GM19239 (cell line): ENCODE measurements at regions not wholly inside any gene's neighbourhood (a gene's known extent, or its start where the extent isn't known, plus 50 kb on each side); places are given as distances from the start of the nearest gene placed in this dataset.
"Not testable (repeated sequence)": the region's sequence is repeated elsewhere in the genome, so short reads cannot be mapped to it uniquely, and the experiment has no call there.

Source experiments
- DNase-seq: peaks from one replicate; pipeline ENCODE4 v3.0.0; 2011; ENCODE audit warnings: low spot score; ENCODE audit not compliant: insufficient read length
- FAIRE-seq: peaks from 2 replicates; lab custom pipeline; 2011; peaks lifted over from hg19 to GRCh38; lab: Jason Lieb, UNC

DNA sequence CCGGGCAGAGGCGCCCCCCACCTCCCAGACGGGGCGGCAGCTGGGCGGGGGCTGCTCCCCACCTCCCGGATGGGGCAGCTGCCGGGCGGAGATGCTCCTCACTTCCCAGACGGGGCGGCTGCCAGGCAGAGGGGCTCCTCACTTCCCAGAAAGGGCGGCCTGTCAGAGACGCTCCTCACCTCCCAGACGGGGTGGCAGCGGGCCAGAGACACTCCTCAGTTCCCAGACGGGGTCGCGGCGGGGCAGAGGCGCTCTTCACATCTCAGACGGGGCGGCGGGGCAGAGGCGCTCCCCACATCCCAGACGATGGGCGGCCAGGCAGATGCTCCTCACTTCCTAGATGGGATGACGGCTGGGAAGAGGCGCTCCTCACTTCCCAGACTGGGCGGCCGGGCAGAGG lies 1337.9 kb downstream of the BRINP3 start:
- FAIRE-seq, DNase-seq: not testable (repeated sequence)

DNA sequence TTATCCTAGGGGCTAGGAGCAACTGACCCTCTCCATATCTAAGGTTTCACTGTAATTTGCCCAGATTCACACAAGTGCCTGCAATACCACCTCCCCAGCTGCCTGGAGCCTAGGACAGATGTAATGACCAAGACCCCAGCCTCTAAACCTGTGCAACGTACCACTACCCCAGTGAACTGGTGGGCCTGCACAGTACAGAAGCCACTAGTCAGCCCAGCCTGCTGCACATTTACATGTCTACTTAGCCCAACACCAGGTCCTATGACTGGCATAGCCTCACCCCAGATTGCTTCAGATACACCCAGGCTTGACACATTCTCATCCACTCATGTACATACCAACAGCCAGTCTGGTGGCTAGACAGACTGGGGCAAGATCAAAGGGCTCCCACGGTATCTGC lies 1336.6 kb downstream of the BRINP3 start:
- FAIRE-seq (no peak), DNase-seq (no peak)

DNA sequence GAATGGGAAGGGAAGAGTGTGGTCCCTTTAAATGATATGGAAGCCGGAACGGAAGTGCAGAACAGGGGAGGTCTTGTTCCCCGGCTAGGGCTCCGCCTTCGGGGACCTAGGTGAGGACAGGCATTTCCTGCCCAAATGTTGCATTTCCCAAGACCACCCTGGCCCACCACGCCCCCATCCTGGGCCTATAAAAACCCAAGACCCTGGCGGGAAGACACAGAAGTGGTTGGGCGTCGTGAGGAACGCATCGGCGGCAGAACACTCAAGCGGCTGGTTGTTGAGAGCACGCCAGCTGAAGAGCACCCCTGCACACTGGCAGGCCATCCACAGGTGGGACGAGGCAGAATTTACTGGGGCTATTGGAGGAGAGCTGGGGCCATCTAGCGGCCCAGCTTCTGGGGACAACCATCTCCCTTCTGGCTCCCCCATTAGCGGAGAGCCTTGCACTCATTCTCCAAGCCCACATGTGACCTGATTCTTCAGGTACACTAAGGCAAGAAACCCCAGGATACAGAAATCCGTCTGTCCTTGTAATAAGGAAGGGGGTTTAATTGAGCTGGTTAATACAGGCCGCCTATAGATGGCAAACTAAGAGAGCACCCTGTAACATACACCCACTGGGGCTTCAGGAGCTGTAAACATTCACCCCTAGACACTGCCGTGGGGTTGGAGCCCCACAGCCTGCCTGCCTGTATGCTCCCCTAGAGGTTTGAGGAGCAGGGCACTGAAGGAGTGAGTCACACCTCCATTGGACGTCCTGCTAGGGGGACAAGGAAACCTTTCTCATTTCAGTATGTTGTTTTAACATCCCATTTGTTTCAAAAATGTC lies 1327.9 kb downstream of the BRINP3 start:
- no peak for FAIRE-seq
- no peak for DNase-seq

DNA sequence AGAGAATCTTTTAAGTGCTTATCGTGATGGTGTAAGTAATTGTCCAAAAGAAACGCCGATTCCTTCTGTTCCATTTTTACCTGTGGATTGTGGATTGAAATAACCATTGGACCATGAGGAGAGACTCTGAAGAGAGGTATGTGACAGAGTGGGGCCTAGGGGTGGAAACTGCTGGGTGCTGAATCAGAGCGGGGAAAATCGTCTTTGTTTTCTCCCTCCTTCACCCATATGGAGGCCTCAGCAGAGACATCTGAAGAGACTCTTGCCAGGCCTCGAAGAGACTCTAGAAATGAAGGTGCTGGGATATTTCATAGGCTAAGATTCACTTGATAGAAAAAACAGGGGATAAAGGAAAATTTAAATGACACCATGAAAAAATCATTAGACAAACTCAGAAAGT lies 1327.0 kb downstream of the BRINP3 start:
- FAIRE-seq (no peak), DNase-seq (no peak)

DNA sequence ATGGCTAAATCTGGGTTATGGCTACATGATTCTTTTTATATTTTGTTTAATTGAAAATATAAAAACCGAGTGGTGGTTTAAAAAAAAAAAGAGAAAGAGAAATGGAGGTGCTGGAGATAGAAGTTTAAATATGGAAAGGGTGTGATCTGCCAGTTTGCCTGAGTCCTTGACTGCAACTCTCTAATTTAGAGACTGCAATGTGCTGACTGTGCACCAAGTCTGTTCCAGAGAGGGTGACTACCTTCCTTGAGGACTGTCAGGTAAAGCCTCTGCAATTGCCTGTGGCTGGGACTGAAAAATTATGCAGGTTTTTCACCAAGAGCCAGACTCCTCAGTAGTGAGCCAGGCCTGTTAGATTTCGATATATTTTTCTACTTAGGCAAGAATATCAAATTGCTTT lies 1326.3 kb downstream of the BRINP3 start:
- DNase-seq: no peak
- FAIRE-seq: no peak

DNA sequence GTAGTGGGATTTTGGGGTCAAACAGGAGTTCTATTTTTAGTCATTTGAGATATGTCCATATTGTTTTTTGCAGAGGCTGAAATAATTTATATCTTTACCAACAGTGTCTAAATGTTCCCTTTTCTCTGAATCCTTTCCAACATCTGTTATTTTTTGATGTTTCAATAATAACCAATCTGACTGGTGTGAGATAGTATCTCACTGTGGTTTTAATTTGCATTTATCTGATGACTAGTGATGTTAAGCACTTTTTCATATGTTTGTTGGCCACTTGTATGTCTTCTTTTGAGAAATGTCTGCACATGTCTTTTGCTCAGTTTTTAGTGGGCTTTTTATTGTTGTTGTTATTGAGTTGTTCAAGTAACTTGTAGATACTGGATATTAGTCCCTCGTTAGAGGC lies 1325.0 kb downstream of the BRINP3 start:
- FAIRE-seq (no peak), DNase-seq (no peak)

DNA sequence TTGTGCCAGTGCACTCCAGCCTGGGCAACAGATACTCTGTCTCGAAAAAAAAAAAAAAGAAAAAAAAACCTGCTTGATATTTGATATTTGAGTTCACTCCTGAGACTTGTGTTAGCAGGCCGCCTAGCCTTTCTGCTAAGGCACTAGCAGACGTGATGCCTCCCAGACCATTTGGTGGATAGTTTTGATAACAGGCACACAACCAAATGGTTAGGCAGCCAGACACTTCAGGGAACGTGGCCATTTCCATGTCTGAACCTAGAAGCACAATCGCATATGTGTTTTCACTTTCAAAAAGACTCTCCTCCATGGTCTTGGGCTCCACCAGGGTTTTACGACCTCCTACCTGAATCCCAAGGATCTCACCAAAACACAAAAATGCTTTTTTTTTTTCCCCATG lies 1319.5 kb downstream of the BRINP3 start:
- no peak for DNase-seq
- FAIRE-seq: no peak

DNA sequence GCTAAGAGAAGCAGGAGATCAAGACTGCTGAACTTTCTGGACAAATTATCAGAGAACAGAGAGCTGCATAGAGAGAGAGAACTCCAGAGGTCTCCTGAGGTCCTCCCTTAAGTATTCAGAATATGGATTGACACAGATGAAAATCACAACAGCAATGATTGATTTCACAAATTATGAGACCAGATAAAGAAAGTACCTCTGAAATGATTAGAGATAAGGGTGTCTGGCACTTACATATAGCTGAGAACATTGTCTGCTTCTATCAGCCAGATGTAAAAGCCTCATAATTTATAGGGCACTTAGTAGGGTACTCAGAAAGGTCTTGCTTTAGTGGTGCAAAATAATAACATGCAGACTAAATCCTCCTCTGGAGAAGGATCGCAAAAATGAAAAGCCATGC lies 1301.8 kb downstream of the BRINP3 start:
- FAIRE-seq: no peak

DNA sequence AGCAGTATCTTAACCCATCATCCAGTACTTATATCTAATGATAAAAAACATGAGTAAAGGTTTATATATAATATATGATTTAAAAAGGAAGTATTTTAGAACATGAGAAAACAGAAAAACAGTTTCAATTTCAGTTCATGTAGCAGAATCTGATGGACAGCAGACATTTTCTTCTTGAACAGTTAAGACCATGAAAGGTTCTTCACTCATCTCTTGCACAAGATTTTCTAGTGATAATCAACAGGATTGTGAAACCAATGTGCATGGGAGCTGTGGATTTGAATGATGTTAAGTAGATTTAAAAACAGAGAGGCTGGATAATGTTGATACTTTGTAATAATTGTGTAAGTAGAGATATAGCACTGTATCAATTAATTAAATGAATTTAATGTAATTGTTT lies 1297.6 kb downstream of the BRINP3 start:
- FAIRE-seq (no peak), DNase-seq (no peak)

More for the DNA sequence above, 1301.8 kb downstream of the BRINP3 start:
- no peak for DNase-seq

DNA sequence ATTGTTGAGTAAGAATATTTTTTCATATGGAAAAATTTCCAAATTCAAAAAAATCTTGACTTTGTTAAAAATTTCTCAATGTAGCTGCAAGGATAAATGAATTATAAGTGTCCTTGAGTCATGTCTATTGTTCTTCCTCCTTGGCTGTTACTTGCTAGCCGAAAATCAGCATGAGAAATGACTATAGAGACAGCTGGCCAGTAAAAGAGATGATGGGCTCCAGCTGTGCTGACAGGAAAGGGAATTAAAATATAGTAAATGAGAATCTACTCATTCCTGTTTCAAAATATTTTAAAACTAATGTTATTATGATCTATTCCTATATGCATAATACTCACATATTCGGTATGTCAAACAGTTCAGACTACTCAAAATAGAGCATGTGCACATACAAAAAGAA lies 1292.6 kb downstream of the BRINP3 start:
- FAIRE-seq (no peak), DNase-seq (no peak)

DNA sequence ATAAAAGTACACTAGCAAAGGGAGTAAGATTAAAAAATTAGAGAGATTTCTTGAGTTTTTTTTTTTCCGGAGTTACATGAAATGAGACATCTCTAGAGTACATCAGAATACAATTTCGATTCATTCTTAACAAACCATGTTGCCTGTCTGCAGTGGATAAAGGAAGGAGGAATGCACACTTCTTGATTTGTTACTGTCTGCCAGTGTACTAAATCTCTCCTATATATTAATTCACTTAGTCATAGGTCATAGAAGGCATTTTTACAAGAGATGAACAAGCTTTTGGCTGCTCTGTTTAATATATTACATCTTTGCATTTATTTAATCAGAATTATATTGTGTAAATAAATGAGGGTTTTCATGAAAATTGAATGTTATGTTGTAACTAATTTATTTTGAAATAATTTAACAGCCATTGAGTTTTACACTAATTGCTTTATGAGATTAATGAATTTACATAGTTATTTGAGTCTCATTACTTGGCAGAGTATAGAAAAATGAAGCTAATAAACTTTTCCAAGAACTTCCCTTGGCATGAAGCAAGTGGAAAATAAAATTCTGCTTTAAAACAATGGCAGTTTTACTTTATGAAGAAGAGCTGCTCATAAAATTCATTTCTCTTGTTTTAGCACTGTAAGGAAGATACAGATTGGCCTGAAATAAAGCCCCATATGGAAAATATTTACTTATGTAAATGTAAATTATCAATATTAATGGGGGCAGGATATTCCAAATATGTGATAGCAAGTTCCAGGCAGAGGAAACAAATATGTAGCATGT lies 1284.7 kb downstream of the BRINP3 start:
- DNase-seq (no peak), FAIRE-seq (no peak)

DNA sequence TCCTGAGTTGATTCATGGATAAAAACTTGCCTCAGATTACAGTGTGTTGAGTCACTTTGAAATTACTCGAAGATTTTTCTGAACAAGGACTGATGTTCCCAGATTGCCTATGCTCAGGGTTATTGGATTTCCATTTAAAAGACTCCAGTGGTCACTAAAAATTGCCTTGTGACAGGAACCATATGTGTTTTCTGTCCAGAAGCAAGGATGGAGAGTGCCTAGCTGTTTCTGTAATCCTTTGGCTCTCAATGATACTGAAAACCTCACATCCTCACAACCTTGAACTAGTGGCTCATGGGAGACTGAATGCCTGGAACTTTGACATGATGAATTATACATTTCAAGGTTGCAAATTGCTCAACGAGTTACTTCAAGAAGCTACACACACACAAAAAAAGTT lies 1271.8 kb downstream of the BRINP3 start:
- FAIRE-seq: no peak
- DNase-seq: no peak

DNA sequence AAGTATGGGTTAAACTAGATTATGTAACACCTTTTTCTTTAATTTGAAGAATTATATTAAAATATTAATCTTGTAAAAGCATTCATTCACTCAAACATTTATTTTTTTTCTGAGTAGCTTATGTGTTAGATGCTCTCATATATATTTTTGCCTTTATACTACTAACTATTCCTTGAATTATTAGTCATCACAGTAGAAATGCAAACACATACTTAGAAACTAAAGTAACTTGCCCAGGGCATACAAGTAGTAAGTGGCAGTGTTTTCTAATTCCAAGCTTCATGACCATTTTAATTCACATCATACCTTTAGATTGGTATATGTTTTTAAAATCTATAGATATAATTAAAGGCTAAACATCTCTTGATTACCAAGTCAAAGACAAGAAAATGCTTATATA lies 1271.0 kb downstream of the BRINP3 start:
- DNase-seq (no peak), FAIRE-seq (no peak)

DNA sequence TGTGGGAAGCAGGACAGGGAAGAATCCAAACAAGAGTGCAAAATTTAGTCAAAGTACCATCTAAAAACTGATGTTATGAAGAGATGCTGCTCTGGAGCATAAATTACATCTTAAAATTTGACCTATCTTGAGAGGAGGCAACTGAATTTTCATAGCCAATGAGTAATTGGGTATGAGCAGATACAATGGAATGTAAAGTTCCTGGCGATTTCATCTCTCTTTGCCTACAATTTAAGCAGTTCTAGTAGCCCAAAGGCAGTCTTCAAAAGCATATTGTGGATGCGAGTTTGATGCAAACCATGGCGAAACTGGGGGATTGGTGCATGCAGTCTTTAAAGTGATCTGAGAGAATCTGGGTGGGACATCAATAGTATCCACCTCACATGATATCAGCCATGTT lies 1265.9 kb downstream of the BRINP3 start:
- no peak for FAIRE-seq
- no peak for DNase-seq

DNA sequence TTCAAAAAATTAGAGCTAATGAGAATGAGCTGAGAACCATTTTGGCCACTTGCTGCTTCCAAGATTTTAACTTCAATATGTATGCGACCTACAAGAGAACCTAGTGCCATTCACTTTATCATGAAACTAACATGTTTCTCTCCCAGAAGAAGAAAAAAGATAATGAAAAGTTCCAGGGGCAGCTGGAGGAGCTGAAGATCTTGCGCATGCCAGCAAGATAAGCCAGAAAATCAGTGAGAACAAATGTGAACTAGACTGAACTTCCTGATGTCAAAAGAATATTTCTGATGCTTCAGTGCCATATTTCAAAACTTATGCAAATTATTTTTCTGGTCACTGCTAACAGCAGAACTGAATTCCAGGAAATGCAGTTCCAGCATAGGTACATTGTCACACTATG lies 1265.1 kb downstream of the BRINP3 start:
- DNase-seq: no peak
- FAIRE-seq: no peak

DNA sequence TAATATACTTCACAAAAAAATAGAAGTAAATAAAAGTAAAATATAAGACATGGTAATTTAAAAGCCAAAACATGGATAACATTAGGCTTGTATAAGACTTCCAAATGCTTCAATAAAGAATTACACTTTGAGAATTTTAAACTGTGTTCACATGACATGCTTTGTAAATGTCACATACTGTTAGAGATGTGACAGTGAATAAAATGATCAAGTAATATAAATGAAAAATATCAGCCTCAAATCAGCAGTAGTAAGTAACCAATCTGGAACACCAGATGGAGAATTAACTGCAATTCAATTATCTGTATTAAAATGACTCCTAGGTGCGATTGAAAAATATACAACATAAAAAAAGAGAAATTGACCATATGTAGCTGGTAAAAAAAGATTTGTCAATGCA lies 1260.8 kb downstream of the BRINP3 start:
- FAIRE-seq: no peak

DNA sequence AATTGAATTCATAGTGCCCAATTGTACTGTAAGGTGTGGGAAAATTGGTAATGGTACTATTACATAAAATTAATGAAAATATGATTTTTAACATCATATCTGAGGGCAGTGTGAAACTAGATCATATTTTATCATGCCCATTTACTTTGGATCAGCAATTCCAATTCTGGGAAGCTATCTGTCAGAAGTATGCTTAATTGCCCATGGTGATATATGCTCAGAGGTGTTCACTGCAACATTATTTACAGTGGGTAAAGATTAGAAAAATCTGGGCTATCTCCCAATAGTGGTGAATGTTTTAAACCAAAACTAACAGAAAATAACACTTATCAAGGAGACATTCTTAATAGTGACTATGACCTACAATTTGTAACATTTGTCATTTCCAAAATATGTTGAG lies 1260.0 kb downstream of the BRINP3 start:
- FAIRE-seq: no peak
- DNase-seq: no peak

More for the DNA sequence above, 1260.8 kb downstream of the BRINP3 start:
- no peak for DNase-seq

DNA sequence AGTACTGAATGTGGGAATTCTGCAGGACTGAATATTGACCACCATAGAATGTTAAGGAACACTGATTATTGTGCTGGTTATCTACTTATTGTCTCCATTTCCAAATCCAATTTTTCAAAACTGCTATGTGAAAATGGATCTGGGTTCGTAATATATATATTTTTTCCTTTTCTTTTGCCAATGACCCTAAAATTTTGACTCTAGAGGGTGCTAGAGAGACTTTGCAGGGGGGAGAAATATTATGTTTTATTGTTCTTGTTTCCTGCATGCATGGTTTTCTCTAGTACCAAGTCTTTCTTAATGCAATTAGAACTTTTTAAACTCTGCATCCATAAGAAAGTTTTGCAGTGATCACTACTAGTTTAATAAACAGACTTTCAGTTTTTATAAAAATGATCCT lies 1256.9 kb downstream of the BRINP3 start:
- DNase-seq (no peak), FAIRE-seq (no peak)

DNA sequence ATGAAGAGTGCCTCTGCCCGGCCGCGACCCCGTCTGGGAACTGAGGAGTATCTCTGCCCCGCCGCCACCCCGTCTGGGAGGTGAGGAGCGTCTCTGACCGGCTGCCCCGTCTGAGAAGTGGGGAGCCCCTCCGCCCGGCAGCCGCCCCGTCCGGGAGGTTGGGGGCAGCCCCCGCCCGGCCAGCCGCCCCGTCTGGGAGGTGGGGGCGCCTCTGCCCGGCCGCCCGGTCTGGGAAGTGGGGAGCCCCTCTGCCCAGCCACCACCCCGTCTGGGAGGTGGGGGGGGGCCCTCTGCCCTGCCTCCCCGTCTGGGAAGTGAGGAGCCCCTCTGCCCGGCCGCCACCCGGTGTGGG lies 1251.9 kb downstream of the BRINP3 start:
- FAIRE-seq: not testable (repeated sequence)

DNA sequence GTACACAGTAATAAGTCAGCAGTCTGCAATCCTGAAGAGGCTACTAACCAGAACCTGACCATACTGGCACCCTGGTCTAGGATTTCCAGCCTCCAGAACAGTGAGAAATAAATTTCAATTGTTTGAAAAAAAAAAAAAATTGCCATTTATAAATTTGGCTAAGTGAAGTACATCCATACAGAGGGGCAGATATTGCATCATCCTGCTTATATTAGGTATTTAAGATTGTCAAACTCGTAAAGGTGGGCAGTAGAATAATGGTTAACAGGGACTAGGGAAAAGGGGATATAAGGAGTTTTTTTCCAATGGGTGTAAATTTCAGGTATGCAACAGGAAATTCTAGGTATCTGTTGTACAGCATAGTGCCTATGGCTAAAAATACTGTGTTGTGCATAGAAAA lies 1250.9 kb downstream of the BRINP3 start:
- no peak for FAIRE-seq

More for the DNA sequence above, 1251.9 kb downstream of the BRINP3 start:
- DNase-seq: not testable (repeated sequence)

DNA sequence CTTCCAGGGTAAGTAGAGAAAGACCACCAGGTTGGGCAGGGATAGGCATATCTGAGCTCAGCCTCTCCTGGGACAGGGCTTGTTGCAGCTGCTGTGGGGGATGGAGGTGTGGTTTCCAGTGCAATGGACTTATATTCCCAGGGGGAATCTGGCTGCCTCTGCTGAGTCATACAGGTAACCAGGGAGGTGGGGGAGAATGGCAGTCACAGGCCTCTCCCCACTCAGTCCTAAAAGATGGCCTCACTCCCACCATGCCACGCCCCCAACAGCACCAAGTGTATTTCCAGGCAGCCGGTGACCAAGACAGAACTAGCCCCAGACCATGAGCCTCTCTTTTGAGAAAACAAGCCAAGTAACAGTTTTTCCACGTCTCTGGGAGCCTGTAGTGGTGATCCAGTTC lies 1240.7 kb downstream of the BRINP3 start:
- DNase-seq (no peak), FAIRE-seq (no peak)

More for the DNA sequence above, 1250.9 kb downstream of the BRINP3 start:
- no peak for DNase-seq
